22Rv1 (cell line): ENCODE measurements at regions not wholly inside any gene's neighbourhood (a gene's known extent, or its start where the extent isn't known, plus 50 kb on each side); places are given as distances from the start of the nearest gene placed in this dataset.

Source experiments
- CTCF ChIP-seq: fragments of 450-650 bp; IDR thresholded peaks from 2 replicates; pipeline ENCODE4 v1.5.1; 2017; ENCODE audit warnings: mild to moderate bottlenecking
- ZFX ChIP-seq: fragments of 450-650 bp; IDR thresholded peaks from 2 replicates; pipeline ENCODE4 v1.6.1; 2017; ENCODE audit warnings: antibody characterized with exemption, borderline replicate concordance

GRCh38 chr12:83971781-83972180 lies 940.8 kb downstream of the SLC6A15 start:
- TF ChIP-seq ZFX (no peak), CTCF (no peak)
